ENCODE measurements at regions not wholly inside any gene's neighbourhood (a gene's known extent, or its start where the extent isn't known, plus 50 kb on each side); places are given as distances from the start of the nearest gene placed in this dataset.
"Not testable (repeated sequence)": the region's sequence is repeated elsewhere in the genome, so short reads cannot be mapped to it uniquely, and the experiment has no call there.

- no peak for DNase-seq
Observed at GRCh38 chr5:162638849-162639248, 571.3 kb downstream of the GABRG2 start.

- no peak for DNase-seq
Observed at GRCh38 chr5:162641142-162641813, 573.7 kb downstream of the GABRG2 start.

GRCh38 chr5:162654661-162655405 lies 587.3 kb downstream of the GABRG2 start:
- no peak for DNase-seq

GRCh38 chr5:162657076-162657475 lies 589.5 kb downstream of the GABRG2 start:
- DNase-seq, result no peak

- DNase-seq, result no peak
Observed at GRCh38 chr5:162664846-162665245, 597.3 kb downstream of the GABRG2 start.

GRCh38 chr5:162668926-162669325 lies 601.4 kb downstream of the GABRG2 start:
- no peak for DNase-seq

GRCh38 chr5:162672061-162672460 lies 604.5 kb downstream of the GABRG2 start:
- DNase-seq, result no peak

GRCh38 chr5:162683284-162683683 lies 615.7 kb downstream of the GABRG2 start:
- no peak for DNase-seq

- DNase-seq, result no peak
Observed at GRCh38 chr5:162684145-162684544, 616.6 kb downstream of the GABRG2 start.

GRCh38 chr5:162685302-162685701 lies 617.7 kb downstream of the GABRG2 start:
- no peak for DNase-seq

GRCh38 chr5:162696272-162696671 lies 628.7 kb downstream of the GABRG2 start:
- DNase-seq, result not testable (repeated sequence)

- DNase-seq, result no peak
Observed at GRCh38 chr5:162699361-162699760, 631.8 kb downstream of the GABRG2 start.

GRCh38 chr5:162703914-162704313 lies 636.3 kb downstream of the GABRG2 start:
- no peak for DNase-seq

GRCh38 chr5:162711244-162711643 lies 643.7 kb downstream of the GABRG2 start:
- DNase-seq, result no peak

- no peak for DNase-seq
Observed at GRCh38 chr5:162719720-162720119, 652.1 kb downstream of the GABRG2 start.

- DNase-seq, result no peak
Observed at GRCh38 chr5:162721125-162721524, 653.6 kb downstream of the GABRG2 start.

- DNase-seq, result no peak
Observed at GRCh38 chr5:162752612-162753011, 684.8 kb upstream of the CCNG1 start.

- no peak for DNase-seq
Observed at GRCh38 chr5:162762119-162762518, 675.3 kb upstream of the CCNG1 start.

GRCh38 chr5:162769019-162769418 lies 668.4 kb upstream of the CCNG1 start:
- no peak for DNase-seq

GRCh38 chr5:162785673-162786072 lies 651.7 kb upstream of the CCNG1 start:
- DNase-seq, result no peak

GRCh38 chr5:162786234-162786633 lies 651.2 kb upstream of the CCNG1 start:
- DNase-seq, result no peak

GRCh38 chr5:162796507-162796906 lies 640.9 kb upstream of the CCNG1 start:
- no peak for DNase-seq

GRCh38 chr5:162800301-162800700 lies 637.1 kb upstream of the CCNG1 start:
- no peak for DNase-seq

GRCh38 chr5:162801235-162801634 lies 636.2 kb upstream of the CCNG1 start:
- no peak for DNase-seq

GRCh38 chr5:162806195-162806594 lies 631.2 kb upstream of the CCNG1 start:
- DNase-seq, result no peak

Measured in NK-92 treated with Interleukin-12 subunit alpha and Interleukin-12 subunit beta, amount 100 ng/mL, for 24 hours (cell line).